SK-N-SH treated with all-trans-retinoic acid at 6 μM for 48 hours (cell line): ENCODE measurements at regions not wholly inside any gene's neighbourhood (a gene's known extent, or its start where the extent isn't known, plus 50 kb on each side); places are given as distances from the start of the nearest gene placed in this dataset.

Experiments used
- ARNTL ChIP-seq: fragments of 450-650 bp; formaldehyde crosslinking; IDR thresholded peaks from 2 replicates; pipeline ENCODE4 v1.5.0; 2020; ENCODE audit warnings: low read depth, mild to moderate bottlenecking, moderate library complexity, borderline replicate concordance
- ESRRG ChIP-seq: fragments of 250-450 bp; sonication (Bioruptor Pico); IDR thresholded peaks from 2 replicates; pipeline ENCODE4 v1.6.1; 2021; ENCODE audit warnings: mild to moderate bottlenecking
- GLIS3 ChIP-seq: fragments of 250-450 bp; sonication (Bioruptor Pico); IDR thresholded peaks from 2 replicates; pipeline ENCODE4 v1.5.0; 2020; ENCODE audit warnings: mild to moderate bottlenecking, moderate library complexity
- ISL1 ChIP-seq: fragments of 250-450 bp; sonication (Bioruptor Pico); IDR thresholded peaks from 2 replicates; pipeline ENCODE4 v2.1.2; 2022; ENCODE audit warnings: mild to moderate bottlenecking, moderate library complexity
- OSR1 ChIP-seq: fragments of 250-450 bp; sonication (Bioruptor Pico); IDR thresholded peaks from 2 replicates; pipeline ENCODE4 v1.8.0; 2022; ENCODE audit warnings: moderate library complexity, mild to moderate bottlenecking, inconsistent platforms
- POU6F1 ChIP-seq: fragments of 250-450 bp; sonication (Bioruptor Pico); IDR thresholded peaks from 2 replicates; pipeline ENCODE4 v1.8.0; 2021; ENCODE audit warnings: low read depth, mild to moderate bottlenecking, moderate library complexity, borderline replicate concordance
- PPARA ChIP-seq: fragments of 250-450 bp; sonication (Bioruptor Pico); IDR thresholded peaks from 2 replicates; pipeline ENCODE4 v1.5.0; 2020; ENCODE audit warnings: mild to moderate bottlenecking, borderline replicate concordance
- RARB ChIP-seq: fragments of 250-450 bp; sonication (Bioruptor Pico); IDR thresholded peaks from 2 replicates; pipeline ENCODE4 v1.8.0; 2021; ENCODE audit warnings: mild to moderate bottlenecking, moderate library complexity
- TCF4 ChIP-seq: fragments of 250-450 bp; sonication (Bioruptor Pico); IDR thresholded peaks from 2 replicates; pipeline ENCODE4 v1.8.0; 2021; ENCODE audit warnings: mild to moderate bottlenecking, moderate library complexity, borderline replicate concordance
- TOX ChIP-seq: fragments of 250-450 bp; sonication (Bioruptor Pico); IDR thresholded peaks from 2 replicates; pipeline ENCODE4 v1.8.0; 2021; ENCODE audit warnings: mild to moderate bottlenecking, moderate library complexity, borderline replicate concordance
- ZFP3 ChIP-seq: fragments of 250-450 bp; sonication (Bioruptor Pico); IDR thresholded peaks from 2 replicates; pipeline ENCODE4 v1.5.0; 2020; ENCODE audit warnings: mild to moderate bottlenecking, moderate library complexity
- ZFP30 ChIP-seq: fragments of 450-650 bp; formaldehyde crosslinking; IDR thresholded peaks from 2 replicates; pipeline ENCODE4 v1.5.0; 2022; ENCODE audit warnings: mild to moderate bottlenecking, moderate library complexity
- TF ChIP-seq, protein P1 (sequence below): fragments of 250-450 bp; sonication (Bioruptor Pico); IDR thresholded peaks from 2 replicates; pipeline ENCODE4 v1.8.0; 2020; ENCODE audit warnings: mild to moderate bottlenecking, moderate library complexity, borderline replicate concordance

DNA sequence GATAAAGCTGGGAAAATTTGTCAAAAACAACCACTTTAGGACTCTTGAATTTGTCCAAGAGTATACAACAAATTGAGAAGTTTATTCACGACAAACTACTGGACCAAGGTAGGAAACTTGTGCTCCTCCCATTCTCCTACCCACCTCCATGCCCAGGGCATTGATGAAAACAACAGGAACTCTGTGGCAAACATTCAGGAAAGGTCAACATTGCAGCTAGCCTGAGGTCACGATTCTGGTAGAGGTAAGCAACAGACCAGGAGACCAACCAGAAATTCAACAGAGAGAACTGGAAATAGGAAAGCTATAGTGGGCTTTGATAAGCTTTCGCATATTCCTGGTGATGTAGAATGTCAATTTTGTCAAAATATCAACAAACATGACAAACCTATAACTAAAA is 209.1 kb upstream of the CTAGE1 start:
- TF ChIP-seq ESRRG (CRISPR knock-in tag) (no peak), RARB (CRISPR knock-in tag) (no peak), PPARA (no peak), ZFP30 (CRISPR knock-in tag) (no peak), TCF4 (CRISPR knock-in tag) (no peak), POU6F1 (CRISPR knock-in tag) (no peak), ISL1 (CRISPR knock-in tag) (no peak), GLIS3 (CRISPR knock-in tag) (no peak), ARNTL (CRISPR knock-in tag) (no peak), TOX (CRISPR knock-in tag) (no peak), OSR1 (CRISPR knock-in tag) (no peak), ZFP3 (no peak)
- TF ChIP-seq, protein P1, sequence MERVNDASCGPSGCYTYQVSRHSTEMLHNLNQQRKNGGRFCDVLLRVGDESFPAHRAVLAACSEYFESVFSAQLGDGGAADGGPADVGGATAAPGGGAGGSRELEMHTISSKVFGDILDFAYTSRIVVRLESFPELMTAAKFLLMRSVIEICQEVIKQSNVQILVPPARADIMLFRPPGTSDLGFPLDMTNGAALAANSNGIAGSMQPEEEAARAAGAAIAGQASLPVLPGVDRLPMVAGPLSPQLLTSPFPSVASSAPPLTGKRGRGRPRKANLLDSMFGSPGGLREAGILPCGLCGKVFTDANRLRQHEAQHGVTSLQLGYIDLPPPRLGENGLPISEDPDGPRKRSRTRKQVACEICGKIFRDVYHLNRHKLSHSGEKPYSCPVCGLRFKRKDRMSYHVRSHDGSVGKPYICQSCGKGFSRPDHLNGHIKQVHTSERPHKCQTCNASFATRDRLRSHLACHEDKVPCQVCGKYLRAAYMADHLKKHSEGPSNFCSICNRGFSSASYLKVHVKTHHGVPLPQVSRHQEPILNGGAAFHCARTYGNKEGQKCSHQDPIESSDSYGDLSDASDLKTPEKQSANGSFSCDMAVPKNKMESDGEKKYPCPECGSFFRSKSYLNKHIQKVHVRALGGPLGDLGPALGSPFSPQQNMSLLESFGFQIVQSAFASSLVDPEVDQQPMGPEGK (CRISPR knock-in tag) = no peak
